HS-27A (cell line): ENCODE measurements at regions not wholly inside any gene's neighbourhood (a gene's known extent, or its start where the extent isn't known, plus 50 kb on each side); places are given as distances from the start of the nearest gene placed in this dataset.
A peak's percentile ranks its signal among the peaks of the same experiment; 100 is the strongest.
"Not testable (repeated sequence)": the region's sequence is repeated elsewhere in the genome, so short reads cannot be mapped to it uniquely, and the experiment has no call there.

Experiments used
- DNase-seq: peaks from one replicate; pipeline ENCODE4 v3.0.0-alpha.2; 2012; ENCODE audit warnings: low read depth, missing footprints

DNA sequence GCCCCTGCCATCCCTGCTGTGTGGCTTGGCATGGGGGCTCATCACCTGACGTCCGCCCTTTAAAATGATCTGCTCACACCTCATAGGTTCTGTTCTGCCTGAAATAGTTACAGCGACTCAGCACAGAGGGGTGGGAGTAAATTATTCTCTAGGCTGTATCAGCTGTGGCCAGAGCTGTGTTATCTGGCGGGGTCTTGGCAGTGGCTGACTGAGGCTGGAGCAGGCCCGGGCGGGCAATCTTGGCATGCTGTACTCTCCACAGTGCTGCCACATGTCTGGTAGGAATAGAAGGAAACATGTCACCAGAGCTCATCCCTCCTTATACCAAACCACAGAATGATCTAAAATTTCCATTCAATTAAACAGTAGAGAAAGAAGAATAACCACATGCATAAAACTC lies 499.9 kb upstream of the LMCD1 start:
- no peak for DNase-seq

DNA sequence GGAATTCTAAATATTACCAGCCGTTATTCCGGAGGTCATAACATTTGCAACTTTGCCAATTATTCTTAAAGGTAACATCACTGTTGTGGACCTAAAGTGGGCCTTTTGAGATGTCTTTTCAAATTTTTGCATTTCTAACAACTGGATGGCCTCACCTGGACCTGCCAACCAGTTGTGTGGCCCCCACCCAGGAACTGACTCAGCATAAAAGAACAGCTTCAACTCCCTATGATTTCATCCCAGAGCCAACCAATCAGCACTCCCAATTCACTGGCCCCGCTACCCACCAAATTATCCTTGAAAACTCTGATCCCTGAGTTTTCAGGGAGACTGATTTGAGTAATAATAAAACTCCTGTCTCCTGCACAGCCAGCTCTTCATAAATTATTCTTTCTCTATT lies 489.7 kb upstream of the LMCD1 start:
- no peak for DNase-seq

DNA sequence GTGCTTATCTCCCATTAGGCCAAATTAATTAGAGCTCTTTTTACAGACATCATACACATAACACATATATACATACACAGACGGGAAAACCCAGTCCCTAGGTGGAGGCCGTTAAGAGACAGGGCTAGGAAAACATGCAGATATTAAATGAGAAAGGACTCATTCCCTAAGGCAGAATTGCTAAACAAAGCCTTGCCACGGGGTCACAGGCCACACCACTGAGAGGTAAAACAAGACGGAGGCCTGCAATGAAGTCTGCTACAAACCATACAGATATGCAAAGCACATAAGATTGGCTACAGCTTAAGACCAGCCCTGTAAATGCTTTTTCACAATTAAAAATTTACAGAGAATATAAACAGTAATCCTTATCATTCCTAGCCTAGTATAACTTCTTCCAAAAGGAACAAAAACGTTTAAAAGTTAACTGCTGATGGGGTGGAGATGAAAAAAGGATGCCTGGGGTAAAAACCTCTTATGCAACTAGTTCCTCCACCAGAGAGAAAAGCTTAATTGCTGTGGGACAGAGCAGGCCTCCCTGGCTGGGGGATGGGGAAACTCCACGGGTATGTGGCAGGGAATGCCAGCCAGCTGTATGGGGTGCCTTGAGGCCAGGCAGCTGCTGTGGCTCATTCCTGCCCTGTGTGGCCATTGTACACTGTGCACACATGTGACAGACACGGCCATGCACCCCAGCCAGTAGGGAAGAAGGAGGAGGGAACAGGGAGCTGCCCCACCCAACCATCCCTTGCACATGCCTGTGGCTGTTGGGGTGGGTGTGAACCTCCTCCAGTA lies 481.4 kb upstream of the LMCD1 start:
- DNase-seq = no peak

DNA sequence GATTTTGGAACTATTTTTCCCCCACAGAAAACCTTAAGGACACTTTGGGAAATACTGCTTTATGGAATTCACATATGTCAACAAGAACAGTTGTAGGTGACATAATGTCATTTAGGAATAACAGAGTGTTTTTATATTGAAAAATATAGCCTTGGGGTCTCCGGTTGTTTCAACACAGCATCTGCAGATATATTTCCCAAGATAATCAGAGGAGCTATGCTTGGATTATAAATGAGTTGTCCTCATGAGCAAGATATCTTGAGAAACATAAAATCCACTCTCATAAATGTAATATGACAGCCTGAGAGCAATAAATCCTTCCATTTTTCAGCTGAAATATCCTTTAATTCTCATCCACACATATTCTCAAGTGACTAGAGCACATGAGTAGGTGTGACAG lies 473.7 kb upstream of the LMCD1 start:
- DNase-seq = no peak

DNA sequence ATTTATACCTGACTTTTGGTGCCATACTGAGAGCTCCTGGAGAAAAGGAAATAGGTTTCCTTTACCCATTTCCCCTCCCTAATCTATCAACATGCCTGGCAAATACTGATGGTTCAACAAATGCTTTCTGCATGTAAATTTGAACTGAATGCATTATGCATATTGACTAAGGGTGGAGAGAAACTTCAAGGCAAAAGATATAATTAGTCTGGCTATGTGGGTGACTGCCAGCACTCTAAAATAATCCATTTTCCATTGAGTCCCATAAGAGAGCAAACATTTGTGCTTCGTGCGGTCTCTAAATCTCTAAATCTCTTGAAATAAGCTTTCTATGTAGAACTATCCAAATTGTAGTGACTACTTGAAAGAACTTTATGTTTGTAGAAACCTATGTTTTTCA lies 451.3 kb upstream of the LMCD1 start:
- DNase-seq = no peak

DNA sequence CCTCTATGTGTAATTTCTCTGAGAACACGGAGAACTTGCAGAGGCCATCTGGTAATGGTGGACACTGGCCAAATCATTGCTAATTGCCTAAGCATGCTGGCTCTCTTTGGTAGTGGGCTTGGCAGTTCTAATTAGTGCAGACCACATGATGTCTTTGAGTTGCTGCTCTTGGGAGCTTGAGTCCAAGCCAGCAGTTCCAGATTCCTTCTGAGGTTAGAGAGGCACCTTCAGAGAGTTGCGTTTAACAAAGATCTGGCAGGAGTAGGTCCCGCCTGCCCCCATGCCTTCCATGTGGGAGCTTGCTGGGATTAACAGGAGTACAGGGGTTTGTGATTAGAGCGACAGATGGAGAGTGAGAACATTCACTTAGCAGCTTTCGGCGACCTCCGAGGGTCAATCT lies 449.0 kb upstream of the LMCD1 start:
- DNase-seq = no peak

DNA sequence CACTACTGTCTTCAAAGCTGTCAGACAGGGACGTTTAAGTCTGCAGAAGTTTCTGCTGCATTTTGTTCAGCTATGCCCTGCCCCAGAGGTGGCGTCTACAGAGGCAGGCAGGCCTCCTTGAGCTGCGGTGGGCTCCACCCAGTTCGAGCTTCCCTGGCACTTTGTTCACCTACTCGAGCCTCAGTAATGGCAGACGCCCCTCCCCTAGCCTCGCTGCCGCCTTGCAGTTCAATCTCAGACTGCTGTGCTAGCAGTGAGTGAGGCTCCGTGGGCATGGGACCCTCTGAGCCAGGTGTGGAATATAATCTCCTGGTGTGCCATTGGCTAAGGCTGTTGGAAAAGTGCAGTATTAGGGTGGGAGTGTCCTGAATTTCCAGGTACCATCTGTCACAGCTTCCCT lies 433.5 kb upstream of the LMCD1 start:
- DNase-seq = not testable (repeated sequence)

DNA sequence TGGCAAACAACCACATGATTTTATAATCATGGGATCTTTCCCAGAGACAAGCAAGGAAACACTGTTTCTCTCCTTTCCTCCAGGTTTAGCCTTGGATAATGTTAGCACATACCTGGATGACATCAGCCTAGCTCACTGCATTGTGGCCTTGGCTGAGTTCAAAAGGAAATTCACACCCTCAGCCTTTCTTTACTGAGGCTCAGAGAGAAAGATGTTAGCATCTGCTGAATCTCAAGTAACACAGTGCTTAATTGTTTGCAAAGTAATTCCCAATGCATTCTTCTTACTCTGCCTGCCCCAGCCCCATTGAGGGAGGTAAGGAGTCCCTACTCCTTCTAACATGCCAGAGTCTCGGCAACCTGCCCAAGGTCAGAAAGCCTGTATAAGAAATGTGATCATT lies 432.2 kb upstream of the LMCD1 start:
- DNase-seq = no peak

DNA sequence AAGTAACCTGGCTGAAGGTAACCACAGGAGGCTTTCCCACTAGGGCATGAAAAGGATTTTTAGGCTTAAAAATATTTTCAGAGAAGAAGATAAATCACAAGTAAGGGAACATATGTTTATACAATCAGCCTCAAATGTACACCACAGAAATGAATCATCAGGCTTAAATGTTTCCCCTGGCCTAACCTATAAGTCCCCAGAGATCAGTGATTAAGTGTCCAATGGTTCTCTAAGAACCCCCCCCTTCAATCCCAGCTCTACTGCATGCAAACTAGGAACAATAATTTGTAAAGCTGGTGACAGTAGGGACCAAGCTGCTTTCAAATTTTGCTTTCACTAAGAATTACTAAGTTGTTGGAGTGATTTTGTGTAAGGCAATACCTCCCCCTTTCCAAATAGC lies 431.6 kb upstream of the LMCD1 start:
- no peak for DNase-seq

DNA sequence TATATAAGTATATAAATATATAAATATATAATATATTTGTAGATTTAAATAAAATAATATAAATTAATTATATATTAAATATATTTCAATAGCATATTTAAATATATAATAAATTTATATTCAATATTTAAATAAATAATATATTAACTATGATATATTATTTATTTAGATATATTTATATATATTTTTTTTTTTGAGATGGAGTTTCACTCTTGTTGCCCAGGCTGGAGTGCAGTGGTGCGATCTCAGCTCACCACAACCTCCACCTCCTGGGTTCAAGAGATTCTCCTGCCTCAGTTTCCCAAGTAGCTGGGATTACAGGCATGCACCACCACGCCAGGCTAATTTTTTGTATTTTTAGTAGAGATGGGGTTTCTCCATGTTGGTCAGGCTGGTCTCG lies 426.9 kb upstream of the LMCD1 start:
- DNase-seq = not testable (repeated sequence)

DNA sequence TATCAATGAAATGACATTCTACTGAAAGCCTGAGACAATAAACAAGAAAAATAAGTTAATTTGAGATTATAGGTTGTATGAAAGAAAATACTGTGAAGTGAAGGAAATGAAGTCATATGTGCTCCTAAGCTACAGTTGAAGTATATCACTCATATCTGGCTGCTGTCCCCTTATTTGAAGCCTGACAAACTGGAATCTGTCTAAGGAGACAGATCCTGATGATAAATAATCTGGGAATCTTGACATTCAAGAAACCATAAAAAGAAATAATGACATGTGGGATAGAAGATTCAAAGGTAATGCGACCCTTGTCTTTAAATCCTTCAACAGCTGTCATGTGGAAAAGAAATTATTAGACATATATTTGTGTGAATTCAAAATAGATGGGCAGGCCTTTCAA lies 424.5 kb upstream of the LMCD1 start:
- DNase-seq = no peak

DNA sequence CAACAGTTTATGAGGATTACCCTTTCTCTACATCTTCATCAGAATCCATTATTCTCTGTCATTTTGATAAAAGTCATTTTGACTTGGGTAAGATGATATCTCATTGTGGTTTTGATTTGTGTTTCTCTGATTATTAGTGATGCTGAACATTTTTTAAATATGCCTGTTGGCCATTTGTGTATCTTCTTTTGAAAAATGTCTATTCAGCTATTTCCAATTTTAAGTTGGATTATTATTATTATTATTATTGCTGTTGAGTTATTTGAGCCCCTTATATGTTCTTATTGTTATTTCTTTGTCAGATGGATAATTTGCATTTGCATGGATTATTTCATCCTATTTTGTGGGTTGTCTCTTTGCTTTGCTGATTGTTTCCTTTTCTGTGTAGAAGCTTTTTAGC lies 421.2 kb upstream of the LMCD1 start:
- DNase-seq = no peak

DNA sequence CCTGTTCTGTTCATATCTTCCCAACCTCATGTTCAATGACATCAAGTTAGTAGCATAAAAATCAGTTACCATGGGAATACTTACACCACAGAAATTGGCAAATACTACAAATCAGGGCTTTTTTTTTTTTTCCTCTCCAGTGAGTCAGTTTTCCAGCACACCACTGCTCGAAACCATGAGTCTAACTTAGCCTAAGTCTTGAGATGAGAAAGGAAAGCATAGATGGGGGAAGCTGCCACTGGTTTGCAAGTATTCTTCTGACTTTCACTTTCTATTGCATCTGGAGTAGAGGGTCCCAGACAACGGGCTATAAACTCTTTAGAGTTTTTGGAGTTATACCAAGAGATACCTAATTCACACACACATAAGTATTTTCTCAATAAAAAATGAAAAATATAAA lies 416.1 kb upstream of the LMCD1 start:
- no peak for DNase-seq

DNA sequence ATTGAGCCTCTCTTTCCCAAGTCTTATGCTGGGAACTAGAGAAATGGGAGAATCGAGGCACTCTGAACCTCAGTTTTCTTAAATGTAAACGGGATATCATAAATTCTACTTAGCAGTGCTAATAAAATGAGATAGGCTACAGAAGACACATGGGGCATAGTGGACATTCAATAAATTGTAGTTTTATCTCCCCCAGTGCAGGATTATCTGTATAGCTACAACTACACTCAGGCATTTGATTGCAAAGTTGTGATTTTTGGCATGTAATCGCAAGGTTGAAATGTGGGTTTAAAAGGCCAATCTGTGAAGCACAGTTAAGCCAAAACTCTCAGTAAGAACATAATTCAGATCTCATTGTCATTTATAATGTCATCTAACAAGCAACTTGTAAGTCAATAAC lies 413.7 kb upstream of the LMCD1 start:
- DNase-seq = no peak

DNA sequence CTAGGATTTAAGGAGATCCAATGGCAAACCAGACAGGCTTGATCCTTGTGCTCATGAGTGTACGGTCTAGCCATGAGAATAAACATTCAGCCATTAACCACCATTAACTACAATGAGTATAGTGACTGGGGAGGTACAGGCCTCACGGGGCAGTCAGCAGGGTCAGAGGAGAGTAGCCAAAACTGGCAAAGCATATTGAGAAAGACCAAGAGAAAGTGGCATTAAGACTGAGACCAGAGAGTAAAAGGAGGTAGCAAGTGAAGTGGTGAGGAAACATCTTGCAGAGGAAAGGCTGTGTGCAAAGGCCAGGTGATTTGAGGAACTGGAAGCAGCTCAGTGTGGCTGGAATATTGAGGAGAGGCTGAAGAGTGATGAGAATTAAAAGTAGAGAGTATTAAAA lies 407.2 kb upstream of the LMCD1 start:
- DNase-seq = no peak

DNA sequence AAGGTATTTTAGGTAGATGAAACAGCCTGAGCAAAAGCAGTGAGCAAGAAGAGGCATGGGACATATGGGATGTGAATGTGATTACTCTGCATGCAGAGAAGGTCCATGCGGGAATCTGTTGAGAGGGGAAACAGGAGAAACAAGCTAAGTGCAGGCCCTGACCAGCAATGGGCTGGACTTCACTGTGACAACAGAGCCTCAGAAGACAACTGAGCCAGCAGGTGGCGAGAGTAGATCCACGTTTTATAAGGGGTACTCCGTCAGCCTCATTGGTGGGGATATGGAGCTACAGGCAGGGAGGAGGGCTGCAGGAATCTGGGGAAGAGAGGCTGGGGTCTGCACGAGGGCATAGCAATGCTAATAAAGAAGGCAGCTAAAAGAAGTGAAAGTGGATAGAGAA lies 405.9 kb upstream of the LMCD1 start:
- no peak for DNase-seq

DNA sequence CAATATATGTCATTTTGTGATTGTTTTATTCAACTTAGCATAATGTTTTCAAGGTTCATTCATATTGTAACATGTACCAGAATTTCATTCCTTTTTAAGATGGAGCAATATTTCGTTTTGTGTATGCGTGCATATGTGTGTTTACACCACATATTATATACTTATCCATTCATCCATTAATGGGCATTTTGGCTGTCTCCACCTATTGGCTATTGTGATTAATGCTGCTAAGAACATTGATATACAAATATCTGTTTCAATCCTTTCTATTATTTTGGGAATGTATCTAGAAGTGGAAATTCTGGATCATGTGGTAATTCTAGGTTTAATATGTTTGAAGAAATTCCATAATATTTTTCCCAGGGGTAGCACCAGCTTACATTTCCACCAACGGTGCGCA lies 403.9 kb upstream of the LMCD1 start:
- no peak for DNase-seq

DNA sequence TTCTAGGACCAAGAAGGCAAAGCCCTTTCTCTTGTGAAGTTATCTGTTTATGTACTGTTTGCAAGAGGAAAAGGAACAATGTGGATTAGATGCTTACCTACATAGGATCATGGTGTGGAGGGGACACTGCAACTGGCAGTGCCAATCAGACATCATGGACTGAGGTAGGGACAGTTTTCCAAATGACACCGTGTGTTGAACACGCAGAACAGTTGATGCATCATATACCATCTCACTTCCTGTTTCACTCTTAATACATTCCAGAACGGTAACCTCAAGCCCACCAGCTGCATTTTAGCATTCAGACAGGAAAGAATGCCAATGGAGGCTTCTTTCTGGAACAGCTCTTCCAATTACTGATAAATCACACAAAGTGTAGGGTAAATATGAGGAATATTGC lies 397.7 kb upstream of the LMCD1 start:
- no peak for DNase-seq

DNA sequence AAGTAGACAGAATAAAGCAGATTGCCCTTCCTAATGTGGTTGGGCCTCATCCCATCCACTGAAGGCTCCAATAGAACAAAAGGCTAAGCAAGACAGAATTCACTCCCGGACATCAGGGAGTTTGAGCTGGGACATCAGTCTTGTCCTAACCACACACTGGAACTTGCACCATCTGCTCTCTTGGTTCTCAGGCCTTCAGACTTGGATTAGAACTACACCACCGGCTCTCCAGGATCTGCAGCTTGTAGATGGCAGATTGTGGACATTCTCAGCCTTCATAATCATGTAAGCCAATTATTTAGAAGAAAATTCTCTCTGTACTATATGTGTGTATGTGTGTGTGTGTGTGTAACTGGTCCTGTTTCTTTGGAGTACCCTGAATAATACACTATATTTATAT lies 394.7 kb upstream of the LMCD1 start:
- no peak for DNase-seq

DNA sequence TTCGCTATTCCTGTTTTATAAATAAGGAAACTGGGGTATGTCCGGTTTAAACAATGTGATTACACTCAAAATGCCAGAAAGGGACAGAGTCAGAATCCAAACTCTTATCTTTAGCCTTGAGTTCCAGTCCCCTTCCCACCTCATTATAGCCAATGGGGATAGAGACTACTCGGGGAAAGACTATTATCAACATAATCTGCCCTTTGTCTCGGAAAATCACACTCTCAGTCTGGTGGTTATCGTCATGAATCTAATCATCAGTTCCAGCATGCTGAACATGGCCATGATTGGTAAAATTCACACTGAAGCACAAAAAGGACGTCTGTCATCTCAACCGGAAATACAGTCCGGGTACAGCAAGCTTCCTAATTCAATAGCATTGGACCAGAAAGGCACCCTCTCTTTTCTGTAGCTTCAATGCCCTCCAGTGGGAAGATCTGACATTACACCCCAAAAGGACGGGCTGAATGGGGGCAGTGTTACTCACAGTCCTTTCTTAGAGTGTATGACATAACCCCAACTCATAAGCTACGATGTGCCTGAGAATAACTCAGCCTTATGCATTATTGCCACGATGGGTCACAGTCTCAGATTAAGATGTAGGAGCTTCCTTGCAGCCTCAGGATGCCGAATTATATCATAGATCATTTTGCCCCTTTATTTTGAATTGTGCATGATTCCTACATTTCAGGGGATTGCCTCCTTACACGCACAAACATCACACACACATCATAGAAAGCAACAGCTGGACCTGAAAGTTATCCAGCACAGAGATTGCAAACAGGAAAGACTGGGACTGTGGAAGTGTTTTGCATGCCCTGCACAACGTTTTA lies 390.4 kb upstream of the LMCD1 start:
- peak; percentile 62 for DNase-seq

DNA sequence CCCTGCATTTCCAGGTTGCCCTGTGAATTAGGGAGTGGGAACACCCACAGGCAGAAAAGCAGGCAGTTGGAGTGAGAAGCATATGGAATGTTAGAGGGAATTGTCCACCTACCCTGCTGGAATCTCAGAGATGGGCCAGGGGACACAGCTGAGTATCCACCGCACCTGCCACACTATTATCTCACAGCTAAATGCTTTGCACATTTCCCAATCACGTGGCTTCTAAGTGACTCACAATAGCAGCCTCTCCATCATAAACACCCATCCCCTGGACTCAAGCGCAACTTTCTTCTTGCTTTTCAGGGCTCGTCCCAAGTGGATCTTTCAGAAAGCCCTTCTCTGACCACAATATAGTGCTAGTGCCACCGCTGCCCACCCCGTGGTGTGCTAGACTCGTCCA lies 389.0 kb upstream of the LMCD1 start:
- no peak for DNase-seq

DNA sequence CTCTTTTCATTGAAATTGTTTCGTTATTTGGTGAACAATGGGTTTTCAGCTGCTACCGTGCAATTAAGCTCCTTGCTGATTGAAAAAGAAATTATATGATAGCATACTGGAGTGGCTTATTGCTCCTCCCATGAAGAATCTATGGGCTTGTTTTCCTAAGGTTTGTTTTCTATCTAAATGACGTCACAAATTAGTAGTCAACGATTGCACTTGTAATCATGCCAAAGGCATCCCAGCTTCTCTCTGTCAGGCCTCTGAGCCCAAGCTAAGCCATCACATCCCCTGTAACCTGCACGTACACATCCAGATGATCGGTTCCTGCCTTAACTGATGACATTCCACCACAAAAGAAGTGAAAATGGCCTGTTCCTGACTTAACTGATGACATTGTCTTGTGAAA lies 388.0 kb upstream of the LMCD1 start:
- DNase-seq = no peak

DNA sequence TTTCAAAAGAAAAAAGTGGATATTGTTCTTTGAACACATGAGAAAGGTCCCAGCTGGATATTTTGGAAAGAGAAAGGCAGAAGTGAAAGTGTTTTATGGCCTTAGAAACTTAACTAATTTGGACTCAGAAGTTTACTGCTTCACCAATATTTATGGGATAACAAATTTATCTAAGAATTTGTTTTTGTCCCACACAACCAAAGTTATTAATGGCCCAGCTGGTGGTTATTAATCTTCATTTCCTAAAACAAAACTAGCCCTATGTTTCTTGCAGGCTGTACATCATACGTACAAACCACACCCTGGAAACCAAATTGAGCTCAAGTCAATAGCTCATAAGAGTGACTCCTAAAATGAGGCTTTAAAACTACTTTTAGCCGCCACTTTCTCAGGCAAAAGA lies 372.9 kb upstream of the LMCD1 start:
- DNase-seq = no peak

DNA sequence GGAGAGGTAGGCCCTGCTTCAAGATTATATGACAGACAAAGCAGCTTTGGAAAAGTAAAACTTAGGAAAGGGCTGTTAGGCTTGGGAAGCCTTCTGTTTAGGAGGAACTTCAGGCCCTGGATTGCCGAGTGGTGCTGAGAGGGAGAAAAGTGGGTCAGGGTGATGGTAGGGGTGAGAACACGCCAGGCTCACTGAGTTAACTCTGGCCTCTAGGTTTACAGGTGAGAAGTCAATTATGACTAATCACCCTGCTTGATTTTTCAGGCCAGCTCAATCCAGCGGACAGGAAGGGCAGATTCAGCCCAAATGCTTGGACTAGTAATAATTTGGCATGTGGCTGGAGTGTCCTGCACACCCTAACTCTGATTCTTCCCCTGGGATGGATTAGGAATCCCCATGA lies 365.1 kb upstream of the LMCD1 start:
- no peak for DNase-seq
